ENCODE measurements at regions not wholly inside any gene's neighbourhood (a gene's known extent, or its start where the extent isn't known, plus 50 kb on each side); places are given as distances from the start of the nearest gene placed in this dataset.

DNA sequence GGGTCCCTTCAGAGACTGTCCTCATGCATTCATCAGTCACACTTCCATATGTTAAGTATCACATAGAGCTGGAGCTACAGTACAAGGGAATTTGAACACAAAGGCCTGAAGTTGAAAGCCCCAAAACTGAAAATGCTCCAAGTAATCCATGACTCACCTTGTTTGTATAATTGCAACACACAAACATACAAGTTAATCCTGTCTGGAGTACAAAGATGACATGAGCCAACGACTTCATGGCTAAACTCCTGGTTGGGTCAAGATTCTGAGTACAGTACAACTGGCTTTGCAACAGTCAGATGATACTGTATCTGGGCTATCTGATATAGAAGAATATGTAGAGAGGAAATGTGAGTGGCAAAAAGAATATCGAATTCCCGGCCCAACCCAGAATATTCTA, 73.1 kb upstream of the AASS start:
- Histone ChIP-seq H3K4me1 (ENCODE audit: low read length) (no peaks in the 10 kb centered on the region), H2AFZ (ENCODE audit: low read depth, low read length) (no peak overlapping the region), H3K36me3 (replicated peaks; ENCODE audit: low read depth, low read length) (no peaks in the 10 kb centered on the region), H3K4me2 (ENCODE audit: low read length) (no peak overlapping the region), H3K27me3 (ENCODE audit: low read depth, low read length) (no peaks in the 10 kb centered on the region), H4K20me1 (ENCODE audit: insufficient read depth, low read length) (no peaks in the 10 kb centered on the region), H3K9me3 (ENCODE audit: insufficient read depth, low read length) (no peaks in the 10 kb centered on the region), H3K27ac (ENCODE audit: low read length) (no peak overlapping the region), H3K4me3 (ENCODE audit: low read length) (no peak overlapping the region), H3K9ac (ENCODE audit: low read length) (no peak overlapping the region), H3K79me2 (ENCODE audit: low read length) (no peaks in the 10 kb centered on the region)
- no peak for TF ChIP-seq EZH2phosphoT487 (IDR thresholded peaks at IDR 0.05; ENCODE audit: low read depth)
- TF ChIP-seq, protein P1, sequence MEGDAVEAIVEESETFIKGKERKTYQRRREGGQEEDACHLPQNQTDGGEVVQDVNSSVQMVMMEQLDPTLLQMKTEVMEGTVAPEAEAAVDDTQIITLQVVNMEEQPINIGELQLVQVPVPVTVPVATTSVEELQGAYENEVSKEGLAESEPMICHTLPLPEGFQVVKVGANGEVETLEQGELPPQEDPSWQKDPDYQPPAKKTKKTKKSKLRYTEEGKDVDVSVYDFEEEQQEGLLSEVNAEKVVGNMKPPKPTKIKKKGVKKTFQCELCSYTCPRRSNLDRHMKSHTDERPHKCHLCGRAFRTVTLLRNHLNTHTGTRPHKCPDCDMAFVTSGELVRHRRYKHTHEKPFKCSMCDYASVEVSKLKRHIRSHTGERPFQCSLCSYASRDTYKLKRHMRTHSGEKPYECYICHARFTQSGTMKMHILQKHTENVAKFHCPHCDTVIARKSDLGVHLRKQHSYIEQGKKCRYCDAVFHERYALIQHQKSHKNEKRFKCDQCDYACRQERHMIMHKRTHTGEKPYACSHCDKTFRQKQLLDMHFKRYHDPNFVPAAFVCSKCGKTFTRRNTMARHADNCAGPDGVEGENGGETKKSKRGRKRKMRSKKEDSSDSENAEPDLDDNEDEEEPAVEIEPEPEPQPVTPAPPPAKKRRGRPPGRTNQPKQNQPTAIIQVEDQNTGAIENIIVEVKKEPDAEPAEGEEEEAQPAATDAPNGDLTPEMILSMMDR (IDR thresholded peaks at IDR 0.05; ENCODE audit: low read depth, low read length), result no peak

DNA sequence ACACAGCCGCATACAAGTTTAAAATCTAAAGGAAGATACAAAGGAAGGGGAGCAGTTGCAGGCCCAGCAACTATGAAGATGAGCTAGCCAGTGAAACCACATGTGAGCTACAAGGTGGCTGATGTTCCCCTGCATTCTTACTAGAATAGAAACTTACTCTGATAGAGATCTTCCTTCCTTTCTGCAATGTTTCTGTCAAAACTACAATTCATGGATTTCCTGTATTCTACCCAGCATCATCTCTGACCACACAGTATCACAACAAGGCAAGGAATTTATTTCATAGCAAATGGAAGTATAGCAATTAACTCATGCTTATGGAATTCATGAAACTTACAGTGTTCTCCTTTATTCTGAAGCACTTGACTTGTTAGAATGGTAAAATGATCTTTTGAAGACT, 68.7 kb upstream of the AASS start:
- H3K9me3 ChIP-seq (ENCODE audit: insufficient read depth, low read length), result no peaks in the 10 kb centered on the region
- H3K36me3 ChIP-seq (replicated peaks; ENCODE audit: low read depth, low read length), result no peaks in the 10 kb centered on the region
- H2AFZ ChIP-seq (ENCODE audit: low read depth, low read length), result no peak overlapping the region
- H3K27ac ChIP-seq (ENCODE audit: low read length), result no peak overlapping the region
- no peak overlapping the region for H3K4me2 ChIP-seq (ENCODE audit: low read length)
- H3K4me3 ChIP-seq (ENCODE audit: low read length), result no peak overlapping the region
- H3K9ac ChIP-seq (ENCODE audit: low read length), result no peak overlapping the region
- TF ChIP-seq EZH2phosphoT487 (IDR thresholded peaks at IDR 0.05; ENCODE audit: low read depth), result no peak
- TF ChIP-seq, protein P1 (IDR thresholded peaks at IDR 0.05; ENCODE audit: low read depth, low read length), result no peak
- no peaks in the 10 kb centered on the region for H3K4me1 ChIP-seq (ENCODE audit: low read length)
- H3K27me3 ChIP-seq (ENCODE audit: low read depth, low read length), result no peaks in the 10 kb centered on the region
- no peaks in the 10 kb centered on the region for H4K20me1 ChIP-seq (ENCODE audit: insufficient read depth, low read length)
- H3K79me2 ChIP-seq (ENCODE audit: low read length), result no peaks in the 10 kb centered on the region

DNA sequence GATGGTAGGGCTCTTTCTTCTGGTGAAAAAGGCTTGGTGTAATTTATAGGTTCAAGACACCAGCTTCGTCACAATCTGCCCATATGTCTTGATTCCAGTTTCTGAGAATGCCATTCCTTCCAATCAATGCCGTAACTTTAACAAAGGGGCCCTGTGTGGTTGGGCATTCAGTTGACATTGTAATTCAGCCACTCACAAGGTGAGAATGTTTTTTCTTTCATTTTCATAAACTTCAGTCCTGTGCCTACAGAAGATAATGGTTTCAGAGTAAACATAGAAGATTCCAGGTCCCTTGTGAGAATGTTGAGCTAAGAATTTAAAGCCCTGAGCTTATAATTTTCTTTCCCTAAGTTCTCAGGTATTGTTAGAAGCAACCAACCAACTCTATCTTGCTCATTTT, 67.3 kb upstream of the AASS start:
- H2AFZ ChIP-seq (ENCODE audit: low read depth, low read length), result no peak overlapping the region
- H3K9me3 ChIP-seq (ENCODE audit: insufficient read depth, low read length), result no peaks in the 10 kb centered on the region
- H3K36me3 ChIP-seq (replicated peaks; ENCODE audit: low read depth, low read length), result no peaks in the 10 kb centered on the region
- H3K79me2 ChIP-seq (ENCODE audit: low read length), result no peaks in the 10 kb centered on the region
- H3K4me2 ChIP-seq (ENCODE audit: low read length), result no peak overlapping the region
- no peak overlapping the region for H3K27ac ChIP-seq (ENCODE audit: low read length)
- no peak overlapping the region for H3K4me3 ChIP-seq (ENCODE audit: low read length)
- no peak for TF ChIP-seq EZH2phosphoT487 (IDR thresholded peaks at IDR 0.05; ENCODE audit: low read depth)
- TF ChIP-seq, protein P1 (IDR thresholded peaks at IDR 0.05; ENCODE audit: low read depth, low read length), result no peak
- no peaks in the 10 kb centered on the region for H3K27me3 ChIP-seq (ENCODE audit: low read depth, low read length)
- H3K4me1 ChIP-seq (ENCODE audit: low read length), result no peaks in the 10 kb centered on the region
- no peak overlapping the region for H3K9ac ChIP-seq (ENCODE audit: low read length)
- no peaks in the 10 kb centered on the region for H4K20me1 ChIP-seq (ENCODE audit: insufficient read depth, low read length)

DNA sequence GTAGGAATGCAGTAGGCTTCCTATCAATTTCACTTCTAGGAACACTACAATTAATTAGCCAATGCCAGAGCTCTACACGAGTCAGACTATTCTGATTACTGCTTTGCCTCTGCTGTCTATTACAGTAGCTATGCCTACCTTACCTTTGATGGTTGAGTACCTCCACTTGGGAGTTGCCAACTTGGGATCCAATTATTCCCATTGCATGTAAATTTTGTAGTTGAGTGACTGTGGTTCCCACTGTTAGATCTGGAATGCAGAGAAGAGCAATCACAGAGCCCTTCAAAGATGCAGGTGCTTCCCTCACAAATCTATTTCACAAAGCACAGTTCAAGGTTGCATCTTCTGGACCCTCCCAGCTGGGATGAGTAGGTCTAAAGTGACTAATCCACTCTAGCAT, 62.9 kb upstream of the AASS start:
- TF ChIP-seq, protein P1 (IDR thresholded peaks at IDR 0.05; ENCODE audit: low read depth, low read length), result no peak
- no peak for TF ChIP-seq EZH2phosphoT487 (IDR thresholded peaks at IDR 0.05; ENCODE audit: low read depth)
- Histone ChIP-seq H3K27me3 (ENCODE audit: low read depth, low read length) (no peaks in the 10 kb centered on the region), H4K20me1 (ENCODE audit: insufficient read depth, low read length) (no peaks in the 10 kb centered on the region), H3K36me3 (replicated peaks; ENCODE audit: low read depth, low read length) (no peaks in the 10 kb centered on the region), H3K9ac (ENCODE audit: low read length) (no peak overlapping the region), H3K79me2 (ENCODE audit: low read length) (no peaks in the 10 kb centered on the region), H3K4me3 (ENCODE audit: low read length) (no peak overlapping the region), H2AFZ (ENCODE audit: low read depth, low read length) (no peak overlapping the region), H3K4me2 (ENCODE audit: low read length) (no peak overlapping the region), H3K4me1 (ENCODE audit: low read length) (no peaks in the 10 kb centered on the region), H3K9me3 (ENCODE audit: insufficient read depth, low read length) (no peaks in the 10 kb centered on the region), H3K27ac (ENCODE audit: low read length) (no peak overlapping the region)
